GM18505 (cell line): ENCODE measurements at regions not wholly inside any gene's neighbourhood (a gene's known extent, or its start where the extent isn't known, plus 50 kb on each side); places are given as distances from the start of the nearest gene placed in this dataset.
"Not testable (repeated sequence)": the region's sequence is repeated elsewhere in the genome, so short reads cannot be mapped to it uniquely, and the experiment has no call there.

Experiments used
- ATAC-seq: cut with Tn5 transposase; IDR thresholded peaks from one replicate; pipeline ENCODE4 v1.9.1; 2021; ENCODE audit not compliant: unreplicated experiment
- POLR2A ChIP-seq: IDR thresholded peaks from 4 replicates; pipeline ENCODE4 v1.6.1; 2011; ENCODE audit warnings: borderline replicate concordance; ENCODE audit not compliant: insufficient read depth, insufficient read length; ENCODE audit errors: extremely low read depth

DNA sequence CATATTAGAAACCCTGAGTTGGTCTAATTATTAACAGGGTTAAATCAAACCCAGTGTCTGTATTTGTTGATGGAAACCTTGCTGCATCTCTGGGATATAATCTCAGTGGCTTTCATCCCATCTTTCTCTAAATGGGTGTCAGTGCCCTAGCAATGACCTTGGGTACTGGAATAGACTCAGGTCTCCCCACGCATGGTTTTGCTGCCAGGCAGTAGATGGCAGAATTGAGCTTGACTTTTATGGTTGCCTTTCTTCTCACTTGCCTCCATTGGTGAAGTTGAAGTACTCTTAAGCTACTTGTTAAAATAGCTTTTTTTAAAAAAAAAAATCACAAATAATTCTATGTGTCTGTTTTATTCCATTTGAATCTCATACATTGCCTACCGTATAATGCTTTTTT lies 81.8 kb upstream of the HMCN1 start:
- no peak for ATAC-seq
- TF ChIP-seq POLR2A: no peak

DNA sequence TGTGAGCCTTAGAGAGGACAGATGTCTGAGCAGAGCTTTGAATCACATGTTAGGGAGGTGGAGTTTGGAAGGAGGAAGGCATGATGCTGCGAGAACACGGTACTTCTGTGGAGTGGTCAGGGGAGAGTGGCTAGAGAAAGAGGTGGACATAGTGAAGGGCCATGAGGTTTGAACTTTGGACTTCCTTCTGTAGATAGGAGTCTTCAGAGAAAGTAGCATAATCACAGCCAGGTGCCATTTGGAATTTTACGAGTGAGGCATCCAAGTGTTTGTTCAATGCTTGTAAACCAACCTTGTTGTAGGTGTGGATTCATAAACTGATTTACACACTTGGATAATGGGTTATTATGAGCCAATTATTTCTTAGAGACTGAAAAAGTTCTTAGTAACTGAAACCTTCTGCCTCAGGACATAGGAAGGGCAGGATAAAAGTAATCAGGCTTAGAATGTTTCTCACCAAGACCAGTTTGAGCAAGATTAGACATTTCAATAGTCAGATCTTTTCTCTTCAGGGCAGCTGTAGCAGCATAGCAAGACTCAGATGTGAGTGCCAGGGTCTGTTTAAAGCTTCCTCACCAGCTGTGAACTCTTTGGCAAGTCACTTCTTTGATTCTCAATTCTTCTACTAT lies 83.5 kb upstream of the HMCN1 start:
- ATAC-seq: no peak

DNA sequence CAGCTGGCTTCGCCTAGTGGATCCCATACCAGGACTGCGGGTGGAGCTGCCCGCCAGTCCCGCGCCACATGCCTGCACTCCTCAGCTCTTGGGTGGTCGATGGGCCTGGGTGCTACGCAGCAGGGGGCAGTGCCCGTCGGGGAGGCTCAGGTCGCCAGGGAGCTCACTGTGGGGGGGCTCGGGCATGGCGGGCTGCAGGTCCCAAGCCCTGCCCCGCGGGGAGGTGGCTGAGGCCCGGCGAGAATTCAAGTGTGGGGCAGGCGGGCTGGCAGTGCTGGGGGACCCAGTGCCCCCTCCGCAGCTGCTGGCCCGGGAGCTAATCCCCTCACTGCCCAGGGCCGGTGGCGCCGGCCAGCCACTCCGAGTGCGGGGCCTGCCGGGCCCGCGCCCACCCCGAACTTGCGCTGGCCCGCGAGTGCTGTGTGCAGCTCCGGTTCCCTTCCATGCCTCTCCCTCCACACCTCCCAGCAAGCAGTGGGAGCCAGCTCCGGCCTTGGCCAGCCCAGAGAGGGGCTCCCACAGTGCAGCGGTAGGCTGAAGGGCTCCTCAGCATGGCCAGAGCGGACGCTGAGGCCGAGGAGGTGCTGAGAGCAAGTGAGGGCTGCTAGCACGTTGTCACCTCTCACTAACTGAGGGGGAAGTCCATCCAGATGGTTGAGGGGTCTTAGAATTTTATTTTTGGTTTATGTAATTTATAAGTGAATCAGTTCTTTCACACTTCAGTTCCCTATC lies 85.2 kb upstream of the HMCN1 start:
- TF ChIP-seq POLR2A: no peak
- no peak for ATAC-seq

More for the DNA sequence above, 83.5 kb upstream of the HMCN1 start:
- no peak for TF ChIP-seq POLR2A

DNA sequence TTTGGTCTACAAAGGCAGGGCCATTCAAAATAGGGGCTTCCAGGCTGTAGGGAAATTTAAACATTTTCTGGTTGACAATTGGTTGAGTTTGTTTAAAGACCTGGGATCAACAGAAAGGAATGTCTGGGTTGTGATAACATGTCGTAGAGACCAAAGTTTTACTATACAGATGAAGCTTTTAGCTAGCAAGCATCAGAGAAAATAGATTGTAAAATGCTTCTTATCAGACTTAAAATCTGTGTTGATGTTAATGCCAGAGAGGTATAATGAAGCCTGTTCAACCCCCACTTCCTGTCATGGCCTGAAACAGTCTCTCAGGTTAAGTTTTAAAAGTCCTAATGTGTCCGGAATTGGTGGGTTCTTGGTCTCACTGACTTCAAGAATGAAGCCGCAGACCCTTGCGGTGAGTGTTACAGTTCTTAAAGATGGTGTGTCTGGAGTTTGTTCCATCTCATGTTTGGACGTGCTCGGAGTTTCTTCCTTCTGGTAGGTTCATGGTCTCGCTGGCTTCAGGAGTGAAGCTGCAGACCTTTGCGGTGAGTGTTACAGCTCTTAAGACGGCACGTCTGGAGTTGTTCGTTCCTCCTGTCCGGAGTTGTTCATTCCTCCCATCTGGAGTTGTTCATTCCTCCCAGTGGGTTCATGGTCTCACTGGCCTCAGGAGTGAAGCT lies 86.5 kb upstream of the HMCN1 start:
- ATAC-seq: not testable (repeated sequence)

DNA sequence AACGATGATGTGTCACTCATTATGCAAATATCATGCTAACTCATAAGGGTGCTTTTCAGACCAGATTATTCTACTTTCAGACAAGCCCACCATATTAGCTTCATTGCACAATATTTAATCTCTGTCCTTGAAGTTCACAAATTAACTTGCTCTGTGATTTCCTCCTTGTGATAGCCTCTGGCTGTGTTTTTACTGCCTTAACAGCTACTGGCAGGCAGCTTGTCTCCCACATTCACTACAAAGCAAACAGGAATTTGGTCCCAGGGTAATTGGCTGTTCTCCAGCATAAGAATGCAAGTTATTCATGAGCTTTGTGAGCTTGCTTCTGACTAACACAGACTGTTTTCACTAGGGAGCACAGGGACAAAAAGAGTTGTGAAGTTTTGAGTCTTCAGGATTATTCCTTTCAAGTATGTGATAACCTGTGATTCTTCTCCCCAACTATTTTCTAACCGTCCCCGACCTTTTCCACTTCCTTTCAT lies 87.9 kb upstream of the HMCN1 start:
- TF ChIP-seq POLR2A: no peak
- no peak for ATAC-seq

DNA sequence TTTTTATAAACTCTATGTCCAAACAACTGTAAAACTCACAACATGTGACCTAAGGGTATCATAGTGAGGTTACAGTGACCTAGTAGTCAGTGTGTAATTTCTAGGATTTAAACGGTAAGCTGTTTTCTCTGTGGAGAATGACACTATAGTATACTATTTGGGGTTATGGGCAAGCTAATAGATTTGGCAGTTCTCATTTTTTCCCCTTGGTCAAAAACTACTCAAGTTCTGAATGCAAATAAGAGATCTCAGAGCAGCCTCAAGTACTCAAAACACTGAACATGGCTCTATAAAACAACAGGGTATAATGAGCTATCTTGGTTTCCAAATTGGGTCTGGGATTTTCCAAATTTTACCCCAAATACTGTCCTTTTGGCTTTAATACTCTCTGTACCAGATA lies 88.5 kb upstream of the HMCN1 start:
- no peak for TF ChIP-seq POLR2A
- ATAC-seq: no peak

DNA sequence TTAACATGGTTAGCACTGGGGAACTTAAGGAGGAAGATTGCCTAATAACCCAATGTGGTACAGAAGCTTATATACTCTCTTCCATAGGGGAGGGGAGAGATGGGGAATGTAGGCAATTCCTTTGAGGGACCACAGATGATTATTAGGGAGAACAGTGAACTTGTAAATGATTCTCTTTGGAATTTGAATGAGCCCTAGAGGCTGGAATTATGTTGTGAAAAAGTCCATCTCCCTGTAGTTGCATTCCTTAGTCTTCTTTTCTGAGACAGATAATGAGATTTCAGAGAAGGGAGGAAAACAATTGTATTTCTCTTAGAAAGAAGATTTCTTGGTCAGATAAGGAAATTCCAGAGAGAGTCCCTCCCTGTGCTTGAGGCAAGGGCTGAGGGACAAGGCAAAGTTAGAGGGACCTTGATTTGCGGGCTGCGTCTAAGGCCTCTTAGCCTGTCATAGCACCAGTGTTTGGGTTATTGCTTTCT lies 89.0 kb upstream of the HMCN1 start:
- no peak for ATAC-seq
- no peak for TF ChIP-seq POLR2A

DNA sequence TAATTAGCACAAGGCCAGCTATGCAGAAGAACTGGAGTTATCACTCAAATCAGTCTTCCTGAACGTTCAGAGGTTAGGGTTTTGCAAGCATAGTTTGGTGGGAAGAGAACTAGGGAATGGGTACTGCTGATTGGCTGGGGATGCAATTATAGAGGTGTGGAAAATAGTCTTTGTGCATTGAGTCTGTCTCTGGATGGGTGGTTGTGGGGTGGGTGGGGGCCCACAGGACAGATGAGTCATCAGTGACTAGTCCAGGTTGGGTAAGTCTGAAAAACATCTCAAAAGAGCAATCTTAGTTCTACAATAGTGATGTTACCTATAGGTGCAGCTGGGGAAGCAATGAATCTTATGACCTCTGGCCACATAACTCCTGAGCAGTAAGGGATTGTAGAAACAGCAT lies 89.7 kb upstream of the HMCN1 start:
- no peak for TF ChIP-seq POLR2A
- no peak for ATAC-seq

DNA sequence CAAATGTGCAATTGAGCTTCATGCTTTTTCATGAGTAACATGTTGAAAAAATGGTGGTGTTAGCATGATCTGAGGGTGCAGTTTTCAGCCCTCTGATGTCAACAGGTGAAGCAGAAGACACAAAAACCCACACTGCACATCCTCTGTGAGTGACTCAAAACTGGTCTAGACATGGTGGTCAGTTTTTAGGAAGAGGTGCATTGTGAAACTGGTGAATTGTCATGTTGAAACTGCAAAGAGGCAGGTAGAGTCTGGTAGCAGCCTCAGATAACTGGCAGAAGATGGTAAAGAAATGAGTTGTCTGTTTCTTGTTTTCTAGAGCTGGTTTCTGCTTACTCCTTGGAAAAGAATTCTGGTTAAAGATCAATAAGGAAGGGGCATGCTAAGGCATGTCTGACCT lies 97.3 kb upstream of the HMCN1 start:
- TF ChIP-seq POLR2A: no peak
- peak; percentile 100 for ATAC-seq

DNA sequence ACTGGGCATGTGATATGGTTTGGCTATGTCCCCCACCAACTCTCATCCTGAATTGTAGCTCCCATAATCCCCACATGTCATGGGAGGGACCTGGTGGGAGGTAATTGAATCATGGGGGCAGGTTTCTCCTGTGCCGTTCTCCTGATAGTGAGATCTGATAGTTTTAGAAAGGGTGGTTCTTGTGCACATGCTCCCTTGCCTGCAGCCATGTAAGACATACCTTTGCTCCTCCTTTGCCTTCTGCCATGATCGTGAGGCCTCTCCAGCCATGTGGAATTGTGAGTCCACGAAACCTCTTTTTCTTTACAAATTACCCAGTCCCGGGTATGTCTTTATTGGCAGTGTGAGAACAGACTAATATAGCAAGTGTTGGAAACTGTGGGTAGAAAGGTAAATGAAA lies 99.5 kb upstream of the HMCN1 start:
- TF ChIP-seq POLR2A: no peak
- no peak for ATAC-seq

DNA sequence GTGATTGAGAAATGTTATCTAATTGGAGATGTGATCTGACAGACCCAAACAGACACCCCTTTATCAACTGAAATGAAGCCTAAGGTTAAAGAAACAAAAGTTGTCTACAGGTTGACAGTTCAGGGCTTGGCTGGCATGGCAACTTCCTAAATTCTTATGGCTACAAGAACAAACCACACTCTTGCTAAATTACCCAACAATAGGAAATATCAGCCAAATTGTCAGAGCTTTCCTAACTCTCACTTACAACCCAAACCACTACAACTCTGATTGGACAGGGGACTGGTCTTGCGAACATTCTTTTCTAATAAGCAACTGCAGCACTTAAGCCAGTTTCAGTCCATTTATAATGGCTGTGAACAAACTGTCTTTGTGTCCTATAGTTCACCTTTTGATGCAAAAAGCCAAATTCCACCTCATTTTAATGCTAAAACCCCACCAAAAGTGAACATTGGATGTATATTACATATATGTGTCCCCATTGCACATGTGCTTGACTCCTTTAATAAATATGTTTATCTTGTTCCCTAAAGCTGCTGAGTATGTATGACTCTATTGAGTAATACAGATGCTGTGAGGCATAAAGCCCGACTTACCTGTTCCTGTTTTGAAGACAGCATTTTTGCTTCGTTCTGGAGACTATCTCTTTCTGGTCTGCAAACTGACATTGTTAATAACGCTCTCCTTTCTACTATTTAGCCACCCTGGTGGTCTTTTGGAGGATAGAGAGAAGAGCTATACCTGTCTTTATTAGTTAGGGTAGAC lies 101.3 kb upstream of the HMCN1 start:
- ATAC-seq: no peak
- TF ChIP-seq POLR2A: no peak

DNA sequence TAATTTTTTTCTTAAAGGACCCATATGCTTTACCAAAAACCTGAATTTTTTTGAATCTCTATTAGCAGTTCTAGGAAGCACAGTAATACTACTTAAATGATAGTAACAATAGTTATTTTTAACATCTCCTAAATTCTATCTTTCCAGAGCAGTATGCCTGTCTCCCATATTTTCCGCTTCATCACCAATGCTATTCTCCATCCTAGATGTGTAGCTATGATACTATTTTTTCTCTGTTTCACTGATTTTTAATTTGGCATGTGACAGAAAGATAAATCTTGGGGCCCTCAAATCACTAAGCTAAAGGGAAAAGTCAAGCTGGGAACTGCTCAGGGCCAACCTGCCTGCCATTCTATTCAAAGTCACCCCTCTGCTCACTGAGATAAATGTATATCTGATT lies 102.3 kb upstream of the HMCN1 start:
- TF ChIP-seq POLR2A: no peak
- no peak for ATAC-seq
